NOMO-1 treated with dmso at 0.1 percent for 144 hours (cell line): ENCODE measurements at regions not wholly inside any gene's neighbourhood (a gene's known extent, or its start where the extent isn't known, plus 50 kb on each side); places are given as distances from the start of the nearest gene placed in this dataset.

Source experiments
- DNase-seq: peaks from one replicate; lab custom pipeline; 2025; ENCODE audit not compliant: unreplicated experiment; lab: John Stamatoyannopoulos, UW

DNA sequence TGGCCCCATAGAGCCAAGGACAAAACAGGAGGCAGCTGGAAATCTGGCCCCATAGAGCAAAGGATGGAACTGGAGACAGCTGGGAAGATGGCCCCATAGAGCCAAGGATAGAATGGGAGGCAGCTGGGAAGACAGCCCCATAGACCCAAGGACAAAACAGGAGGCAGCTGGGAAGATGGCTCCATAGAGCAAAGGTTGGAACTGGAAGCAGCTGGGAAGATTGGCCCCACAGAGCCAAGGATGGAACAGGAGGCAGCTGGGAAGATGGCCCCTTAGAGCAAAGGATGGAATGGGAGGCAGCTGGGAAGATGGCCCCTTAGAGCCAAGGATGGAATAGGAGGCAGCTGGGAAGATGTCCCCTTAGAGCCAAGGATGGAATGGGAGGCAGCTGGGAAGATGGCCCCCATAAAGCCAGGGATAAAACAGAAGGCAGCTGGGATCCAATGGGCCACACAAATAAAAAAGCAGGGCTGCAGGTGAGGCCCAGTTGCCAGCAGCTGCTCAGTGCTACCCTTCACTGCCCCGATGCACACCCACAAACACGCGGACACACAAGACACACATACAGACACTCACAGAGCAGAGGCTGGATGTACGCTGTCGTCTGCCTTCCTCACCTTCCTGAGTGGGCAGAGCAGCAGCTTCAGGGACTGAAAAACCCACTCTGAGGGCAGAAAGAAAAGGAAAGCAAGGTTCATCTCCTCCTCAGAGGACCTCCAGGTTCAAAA lies 505.4 kb upstream of the MYT1L start:
- DNase-seq, result no peak

DNA sequence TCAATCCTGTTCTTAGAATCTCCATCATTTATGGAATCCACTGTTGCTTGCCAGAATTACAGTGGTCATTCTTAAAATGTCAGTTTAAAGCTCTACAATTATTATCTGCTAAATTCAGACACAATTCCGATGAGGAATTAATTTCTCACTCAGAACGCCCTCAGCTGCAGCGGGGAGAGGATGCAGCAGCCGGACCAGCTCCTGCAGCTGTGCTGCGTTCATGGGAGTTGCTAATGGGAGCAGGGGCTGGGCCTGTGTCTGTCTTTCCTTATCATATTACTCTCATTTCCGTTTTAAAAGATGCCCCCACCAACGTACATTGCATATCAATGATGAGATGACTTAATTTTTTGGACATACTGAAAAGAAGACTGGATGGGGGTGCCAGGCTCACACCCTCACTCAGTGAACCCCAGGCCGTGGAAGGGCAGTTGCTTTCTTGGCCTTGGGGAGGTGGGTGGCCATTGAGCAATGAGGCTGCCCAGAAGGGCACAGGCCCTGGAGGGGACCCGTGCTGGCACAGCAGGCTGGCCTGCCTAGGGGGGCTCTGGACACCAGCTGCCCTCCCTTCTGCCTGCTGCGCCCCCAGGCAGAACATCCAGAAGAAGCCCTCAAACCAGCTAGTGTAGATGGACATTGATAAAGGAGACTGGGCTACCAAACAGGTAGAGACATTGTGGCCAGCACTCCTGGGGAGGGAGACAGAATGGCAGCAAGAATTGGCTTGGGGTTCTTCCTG lies 503.6 kb upstream of the MYT1L start:
- no peak for DNase-seq

DNA sequence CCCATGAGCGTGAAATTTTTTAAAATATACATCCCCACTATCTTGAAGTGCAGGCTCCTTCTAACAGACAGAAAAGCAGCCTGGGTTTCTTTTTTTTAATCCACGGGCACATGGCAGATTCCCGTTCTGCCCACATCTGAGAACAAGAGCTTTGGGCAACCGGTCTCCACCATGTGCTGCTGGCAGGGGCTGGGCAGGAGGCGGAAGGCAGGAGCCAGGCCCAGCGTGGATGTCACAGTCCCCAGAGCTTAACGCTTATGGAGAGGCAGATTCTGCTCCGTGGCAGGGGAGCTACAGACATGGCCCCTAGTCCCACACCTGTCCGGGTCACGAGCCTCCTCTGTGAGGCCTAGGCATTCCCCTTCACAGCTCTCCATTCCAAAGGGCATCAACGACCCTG lies 503.0 kb upstream of the MYT1L start:
- no peak for DNase-seq

DNA sequence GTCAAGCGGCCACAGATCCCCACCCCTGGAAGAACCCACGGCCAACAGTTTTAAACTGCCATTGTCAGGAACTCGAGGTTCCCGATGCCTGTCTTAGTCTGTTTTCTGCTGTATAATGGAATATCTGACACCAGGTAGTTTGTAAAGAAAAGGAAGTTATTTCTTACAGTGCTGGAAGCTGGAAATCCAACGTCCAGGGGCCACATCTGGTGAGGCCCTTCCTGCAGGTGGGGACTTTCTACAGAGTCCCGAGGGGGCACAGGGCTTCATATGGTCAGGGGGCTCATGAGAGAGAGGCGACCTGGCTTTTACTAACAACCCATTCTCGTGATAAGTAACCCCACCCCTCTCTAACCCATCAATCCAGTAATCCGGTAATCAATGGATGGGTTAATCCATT lies 501.6 kb upstream of the MYT1L start:
- no peak for DNase-seq

DNA sequence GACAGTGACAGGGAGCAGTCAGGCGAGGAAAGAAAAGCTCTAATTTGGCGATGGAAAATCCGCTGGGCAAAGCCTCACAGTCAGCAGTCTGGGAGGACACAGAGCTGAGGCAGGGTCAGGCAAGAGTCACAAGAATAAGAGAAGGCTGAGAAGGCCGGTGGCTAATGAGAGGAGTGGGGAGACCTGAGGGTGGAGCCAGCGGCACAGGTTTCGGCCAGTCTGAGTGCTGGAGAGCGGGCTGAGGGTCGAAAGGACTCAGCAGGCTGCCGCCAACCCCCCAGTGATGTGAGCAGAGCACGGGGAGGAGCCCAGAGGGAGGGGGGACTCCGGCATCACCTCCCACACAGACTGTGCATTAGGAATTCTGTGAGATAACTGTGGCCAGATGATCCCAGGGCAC lies 500.6 kb upstream of the MYT1L start:
- no peak for DNase-seq

DNA sequence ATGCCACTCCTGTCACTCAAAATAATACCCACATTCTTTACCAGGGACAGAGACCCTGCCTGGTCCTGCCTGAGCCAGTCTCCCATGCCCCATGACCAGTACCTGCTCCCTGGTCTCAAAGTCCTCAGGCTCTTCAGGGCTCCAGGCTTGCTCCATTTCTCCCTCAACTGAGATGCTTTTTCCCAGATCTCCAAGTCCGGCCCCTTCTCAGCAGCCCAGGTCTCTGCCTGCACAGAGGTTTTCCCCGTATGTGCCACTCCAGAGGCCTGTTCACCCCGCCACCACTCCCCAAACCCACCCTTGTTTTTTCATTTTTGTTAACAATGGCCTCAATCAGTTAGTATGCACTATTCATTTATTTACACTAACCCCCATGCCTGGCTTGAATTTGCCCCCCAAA lies 499.5 kb upstream of the MYT1L start:
- no peak for DNase-seq

DNA sequence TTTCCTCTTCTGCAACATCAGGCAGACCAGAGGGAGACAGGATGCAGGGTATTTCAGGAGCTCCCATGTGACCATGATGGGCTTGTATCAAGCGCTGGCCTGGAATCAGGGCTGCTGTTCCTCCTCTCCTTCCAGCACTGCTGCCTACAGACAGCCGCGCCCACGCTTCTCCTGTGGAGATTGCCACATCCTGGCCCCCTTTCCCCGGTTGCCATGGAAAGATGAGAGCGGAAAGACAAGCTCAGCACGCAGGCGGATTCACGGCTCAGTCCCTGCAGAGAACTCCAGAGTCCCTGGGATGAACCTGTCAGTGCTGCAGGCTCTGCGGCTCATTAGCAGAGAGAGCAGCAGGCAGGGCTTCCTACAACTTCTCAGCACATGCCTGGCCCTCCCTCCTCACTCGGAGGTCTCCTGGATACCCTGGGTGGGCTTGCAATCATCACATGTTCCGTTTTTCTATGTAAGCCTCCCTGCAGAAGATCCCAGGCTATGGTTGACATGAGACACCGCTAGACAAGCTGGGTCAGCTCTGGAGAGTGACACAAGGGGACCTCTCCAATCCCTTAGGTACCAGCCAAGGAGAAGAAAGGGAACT lies 497.8 kb upstream of the MYT1L start:
- DNase-seq, result no peak

DNA sequence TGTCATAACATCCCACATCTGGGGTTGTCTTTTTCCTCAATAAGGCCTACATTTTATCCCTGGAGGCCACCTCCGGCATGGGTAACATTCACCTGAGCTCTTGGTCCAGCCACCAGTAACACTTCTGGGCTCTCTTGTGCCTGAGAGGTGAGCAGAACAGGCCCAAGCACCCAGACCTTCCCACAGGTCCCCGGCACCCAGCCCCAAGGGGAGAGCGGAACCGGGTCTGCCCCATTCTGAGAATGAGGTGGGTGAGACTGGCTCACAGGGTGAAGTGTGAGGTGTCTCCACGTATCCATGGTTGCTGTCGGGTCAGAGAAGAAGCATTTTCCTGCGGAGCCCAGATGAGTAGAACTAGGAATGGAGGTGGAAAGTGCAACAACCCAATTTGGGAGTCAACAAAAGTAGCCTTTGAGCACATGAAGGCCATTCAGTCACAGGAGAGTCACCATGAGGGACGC lies 496.7 kb upstream of the MYT1L start:
- no peak for DNase-seq

DNA sequence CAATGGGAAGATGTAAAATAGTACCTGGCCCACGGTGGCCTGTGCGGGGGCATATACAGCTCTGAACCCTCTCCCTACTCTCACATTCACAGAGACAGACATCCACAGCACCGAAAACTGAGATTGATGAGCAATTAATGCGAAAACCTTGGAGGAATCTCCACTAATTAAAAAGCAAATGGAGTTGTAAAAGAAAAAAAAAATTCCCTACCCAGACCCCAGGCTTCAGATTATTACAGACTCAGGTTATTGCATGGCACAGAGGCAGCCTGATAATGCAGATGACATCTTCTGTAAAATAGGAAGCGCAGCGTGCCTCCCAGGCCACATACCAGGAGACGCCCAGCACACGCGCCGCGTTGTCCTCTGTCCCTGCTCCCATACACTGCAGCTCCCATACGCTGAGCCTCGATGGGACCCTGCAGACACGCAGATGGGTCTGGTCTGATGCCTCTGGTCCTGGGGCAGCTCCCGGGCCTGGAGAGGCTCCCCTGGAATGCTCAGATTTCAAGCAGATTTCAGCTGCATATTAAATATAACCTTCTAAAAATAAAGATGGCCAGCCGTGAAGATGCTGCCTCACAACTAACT lies 496.1 kb upstream of the MYT1L start:
- no peak for DNase-seq

DNA sequence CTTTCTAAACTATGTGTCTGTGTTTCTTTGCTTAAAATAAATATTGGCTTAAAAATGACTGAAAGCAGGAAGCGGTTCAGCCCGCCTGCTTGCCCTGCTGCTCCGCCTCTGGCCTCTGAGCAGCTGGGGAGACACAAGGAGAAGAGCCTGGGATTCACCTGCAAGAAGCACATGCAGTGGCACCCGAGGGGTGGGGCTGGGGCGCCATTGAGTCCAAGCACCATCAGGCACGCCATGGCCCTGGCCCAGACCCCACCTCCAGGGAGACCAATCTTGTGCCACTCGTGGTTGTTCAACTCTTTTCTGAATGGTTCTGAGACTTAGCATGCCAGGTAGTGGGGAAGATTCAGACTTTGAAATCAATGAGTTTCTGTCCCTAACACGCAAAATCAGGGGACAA lies 495.5 kb upstream of the MYT1L start:
- no peak for DNase-seq

DNA sequence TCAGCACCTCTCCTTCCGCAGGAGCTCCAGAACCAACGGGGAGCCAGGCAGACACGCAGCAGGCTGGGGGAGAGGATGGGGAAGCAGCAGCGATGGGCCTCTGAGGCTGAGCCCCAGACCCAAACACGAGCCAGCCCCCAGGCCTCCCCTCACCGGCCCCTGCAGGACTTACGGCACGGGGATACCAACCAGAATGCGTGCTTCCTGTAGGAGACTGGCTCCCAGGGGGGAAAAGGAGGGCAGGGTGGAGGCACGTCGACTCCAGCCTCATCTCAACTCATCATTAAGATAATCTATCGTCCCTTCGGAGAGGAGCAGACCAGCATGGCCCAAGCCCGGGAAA lies 495.1 kb upstream of the MYT1L start:
- no peak for DNase-seq

DNA sequence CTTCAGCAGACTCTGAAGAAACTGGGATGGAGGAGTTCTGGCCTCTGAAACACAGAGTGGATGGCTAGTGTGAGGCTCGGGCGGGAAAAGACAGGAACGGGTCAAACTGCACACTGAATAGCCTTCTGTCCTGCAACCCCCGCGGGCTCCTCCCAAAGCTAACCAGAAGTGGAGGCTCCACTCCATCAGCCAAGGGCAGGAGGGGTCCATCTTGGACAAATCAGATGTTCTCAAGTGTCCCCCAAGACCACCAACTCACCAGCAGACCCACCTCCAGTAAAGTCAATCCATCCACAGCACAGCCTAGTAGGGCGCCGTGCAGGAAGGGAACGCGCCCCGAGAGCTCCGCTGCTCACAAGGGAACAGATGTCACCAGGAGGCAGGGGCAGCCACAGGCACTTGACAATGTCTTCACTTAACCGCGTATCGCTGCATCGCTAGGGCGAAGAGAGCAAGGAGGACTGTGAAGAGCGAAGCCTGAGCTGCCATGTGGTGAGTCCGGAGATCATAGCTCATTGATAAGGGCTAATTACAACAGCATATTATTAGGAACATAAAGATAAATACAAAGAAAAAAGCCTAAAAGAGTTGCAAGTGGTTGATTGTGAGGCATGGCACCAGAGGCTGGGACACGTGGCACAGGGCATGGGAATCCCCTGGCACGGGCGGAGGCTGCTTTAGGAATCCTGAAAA lies 494.6 kb upstream of the MYT1L start:
- no peak for DNase-seq

DNA sequence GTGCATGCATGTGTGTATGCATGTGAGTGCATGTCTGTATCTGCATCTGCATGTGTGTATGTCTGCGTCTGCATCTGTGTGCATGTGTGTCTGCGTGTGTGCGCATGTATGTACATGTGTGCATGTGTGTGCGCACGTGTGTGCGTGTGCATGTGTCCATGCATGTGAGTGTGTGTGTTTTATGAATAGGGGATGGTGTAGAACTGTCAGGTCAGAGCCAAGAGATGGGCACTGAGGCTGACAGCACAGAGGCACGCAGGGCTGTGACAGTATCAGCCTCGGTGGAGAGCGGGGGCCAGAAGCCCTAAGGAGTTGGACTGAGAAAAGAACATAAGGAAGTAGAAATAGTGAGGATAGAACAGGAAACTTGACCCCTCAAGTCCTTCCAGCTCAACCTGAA lies 494.0 kb upstream of the MYT1L start:
- DNase-seq, result no peak

DNA sequence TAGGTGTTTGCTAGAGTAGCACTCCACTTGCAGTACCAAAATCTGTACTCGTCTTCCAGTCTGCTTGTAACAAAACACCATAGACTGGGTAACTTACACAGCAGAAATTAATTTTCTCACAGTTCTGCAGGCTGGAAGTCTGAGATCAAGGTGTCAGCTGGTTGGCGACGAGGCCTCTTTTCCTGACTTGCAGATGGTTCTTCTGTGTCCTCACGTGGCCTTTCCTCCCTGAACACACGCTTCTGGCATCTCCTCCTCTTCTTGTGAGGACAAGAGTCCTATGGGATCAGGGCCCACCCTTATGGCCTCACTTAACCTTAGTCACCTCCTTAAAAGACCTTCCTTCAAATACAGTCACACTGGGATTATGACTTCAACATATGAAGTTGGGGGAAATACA lies 493.5 kb upstream of the MYT1L start:
- no peak for DNase-seq

DNA sequence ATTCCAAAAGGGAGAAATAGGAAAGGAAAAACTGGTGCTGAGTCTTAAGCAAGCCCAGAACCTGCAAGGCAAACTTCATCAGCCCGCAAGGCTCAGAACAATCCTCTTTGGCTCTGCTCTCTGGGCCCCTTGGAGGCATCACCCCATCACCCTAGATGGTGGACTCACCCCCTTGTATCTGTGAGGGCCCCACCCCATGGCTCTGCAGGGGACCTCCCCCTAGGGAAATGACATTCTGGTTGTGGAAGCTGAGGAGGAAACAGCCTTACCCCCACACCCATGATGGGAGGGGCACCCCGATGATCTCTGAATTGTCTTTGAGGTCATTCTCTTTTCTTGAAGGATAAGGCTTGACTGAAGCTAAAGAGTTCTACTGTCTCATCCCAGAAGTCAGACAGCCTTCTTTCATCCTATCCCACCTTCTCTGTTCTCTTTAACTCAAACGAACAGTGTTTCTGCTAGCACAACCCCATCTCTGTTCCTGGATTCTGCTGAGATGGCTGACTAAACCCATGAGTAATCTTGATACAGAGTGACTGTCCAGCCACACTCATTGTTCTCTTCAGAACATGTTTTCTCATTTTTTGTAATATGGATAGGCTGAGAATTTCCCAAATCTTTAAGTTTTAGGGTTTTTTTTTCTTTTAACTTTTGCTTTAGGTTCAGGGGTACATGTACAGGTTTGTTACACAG lies 492.1 kb upstream of the MYT1L start:
- no peak for DNase-seq

DNA sequence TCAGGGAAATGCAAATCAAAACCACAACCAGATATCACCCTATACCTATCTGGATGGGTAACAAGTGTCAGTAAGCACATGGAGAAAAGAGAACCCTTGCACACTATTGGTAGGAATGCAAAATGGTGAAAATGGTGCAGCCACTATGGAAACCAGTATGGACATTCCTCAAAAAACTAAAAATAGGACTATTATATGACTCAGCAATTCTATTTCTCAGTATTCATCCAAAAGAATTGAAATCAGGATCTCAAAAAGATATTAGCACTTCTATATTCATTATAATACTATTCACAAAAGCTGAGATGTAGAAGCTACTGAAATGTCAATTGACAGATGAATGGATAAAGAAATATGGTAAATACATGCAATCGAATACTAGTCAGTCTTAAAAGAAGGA lies 491.1 kb upstream of the MYT1L start:
- DNase-seq, result no peak

DNA sequence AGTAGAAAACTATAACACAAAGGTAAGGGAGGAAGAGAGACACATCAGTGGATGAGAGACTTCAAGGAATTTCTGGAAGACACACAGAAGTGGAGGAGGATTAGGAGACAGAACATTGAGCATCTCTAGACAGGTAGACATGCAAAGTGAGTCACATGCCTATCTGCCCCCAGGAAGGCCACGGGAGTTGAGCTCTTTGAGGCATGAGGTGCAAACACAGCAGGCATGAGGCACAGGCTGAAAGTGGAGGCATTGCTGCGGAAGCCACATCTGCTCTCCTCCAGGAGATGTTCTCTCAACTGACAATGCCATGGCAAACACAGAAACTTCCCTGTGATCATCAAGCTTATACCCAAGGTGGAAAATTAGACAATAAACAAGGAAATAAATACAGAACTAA lies 481.6 kb upstream of the MYT1L start:
- DNase-seq, result no peak

DNA sequence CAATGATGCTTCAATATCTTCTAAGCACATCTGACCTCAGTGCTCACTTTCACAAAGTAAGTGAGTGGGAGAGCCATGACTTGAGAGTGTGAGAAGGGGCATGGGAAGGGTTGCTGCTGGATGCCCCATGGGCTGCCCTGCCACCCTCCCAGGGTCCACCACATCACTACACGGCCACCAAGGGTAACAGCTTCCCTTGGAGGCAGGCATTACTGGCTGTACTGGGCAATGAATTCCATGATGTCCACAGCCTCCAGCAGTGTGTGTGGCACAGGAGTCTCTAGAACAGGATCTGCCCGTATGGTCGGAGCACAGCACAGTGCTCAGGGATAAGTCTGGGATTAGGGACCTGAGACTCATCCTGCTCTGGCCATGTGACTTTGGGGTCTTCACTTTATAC lies 481.0 kb upstream of the MYT1L start:
- no peak for DNase-seq

DNA sequence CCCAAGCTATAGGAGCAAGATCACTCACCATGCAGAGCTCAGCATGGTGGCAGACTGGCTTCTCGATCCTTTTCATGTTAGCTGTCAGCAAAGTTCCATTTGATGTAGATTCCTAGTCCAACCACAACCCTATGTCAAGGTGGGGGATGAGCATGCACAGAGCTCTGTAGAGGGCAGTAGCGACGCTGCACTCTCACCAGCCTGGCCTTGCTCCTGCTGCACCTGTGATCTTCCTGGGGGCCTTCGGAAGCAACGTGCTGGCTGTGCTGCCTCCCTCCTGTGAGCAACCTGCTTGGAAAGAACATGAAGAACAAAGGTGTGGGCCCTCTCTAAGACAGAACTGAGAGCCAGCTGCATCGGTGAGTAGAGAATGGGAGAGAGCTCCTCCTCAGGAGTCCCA lies 479.4 kb upstream of the MYT1L start:
- no peak for DNase-seq

DNA sequence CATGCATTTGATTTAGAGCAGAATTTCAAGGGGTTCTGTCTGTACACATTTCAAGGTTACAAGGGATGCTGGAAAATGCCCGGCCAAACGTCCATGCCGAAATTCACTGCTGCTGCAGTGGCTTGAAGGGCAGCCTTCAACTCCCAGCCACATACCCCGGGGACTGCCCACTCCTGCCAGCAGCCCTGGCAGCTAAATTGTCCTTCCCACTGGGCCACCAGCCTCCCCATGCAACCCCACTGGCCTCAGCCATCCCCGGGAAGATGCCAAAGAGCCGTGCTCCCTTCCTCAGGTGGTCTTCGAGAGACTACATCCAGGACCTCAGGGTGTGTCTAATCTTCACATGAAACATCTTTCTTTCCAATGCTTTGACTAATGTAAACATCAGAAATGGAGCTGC lies 478.7 kb upstream of the MYT1L start:
- no peak for DNase-seq

DNA sequence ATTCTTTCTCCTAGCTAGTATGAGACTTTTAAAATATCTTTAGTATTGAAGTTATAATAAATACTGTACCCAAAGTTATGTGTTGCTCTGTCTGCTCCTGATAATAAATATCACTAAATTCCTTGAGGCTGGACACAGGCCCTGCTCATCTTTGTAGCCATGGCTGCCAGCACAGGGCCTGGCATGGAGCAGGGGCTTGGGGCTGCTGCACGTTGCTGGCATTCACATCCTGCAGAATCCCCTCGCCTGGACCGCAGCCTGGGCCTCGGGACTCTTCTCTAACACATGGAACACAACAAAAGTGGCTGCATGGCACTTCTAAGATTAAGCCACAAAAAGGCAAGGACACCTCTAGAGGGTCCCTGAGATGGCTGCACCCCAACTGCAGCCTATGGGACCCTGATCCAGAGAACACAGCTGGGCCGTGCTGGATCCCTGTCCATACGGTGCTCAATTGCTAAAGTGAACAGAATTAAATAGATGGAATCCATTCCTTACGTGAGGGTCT lies 477.5 kb upstream of the MYT1L start:
- no peak for DNase-seq
